HFF-Myc (cell line): ENCODE measurements at regions not wholly inside any gene's neighbourhood (a gene's known extent, or its start where the extent isn't known, plus 50 kb on each side); places are given as distances from the start of the nearest gene placed in this dataset.

Experiments used
- DNase-seq: peaks from one replicate; pipeline ENCODE4 v3.0.0-alpha.2; 2011; ENCODE audit warnings: low read depth; ENCODE audit errors: extremely low read depth
- H3K4me3 ChIP-seq: replicated peaks from 2 replicates; pipeline ENCODE4 v1.5.1; 2011; ENCODE audit warnings: low read depth, mild to moderate bottlenecking, control low read depth, low read length
- TF ChIP-seq, protein P1 (sequence below): IDR thresholded peaks from 2 replicates; pipeline ENCODE4 v1.5.1; 2012; ENCODE audit warnings: mild to moderate bottlenecking, low read depth, low read length, control low read depth; ENCODE audit errors: missing control alignments

DNA sequence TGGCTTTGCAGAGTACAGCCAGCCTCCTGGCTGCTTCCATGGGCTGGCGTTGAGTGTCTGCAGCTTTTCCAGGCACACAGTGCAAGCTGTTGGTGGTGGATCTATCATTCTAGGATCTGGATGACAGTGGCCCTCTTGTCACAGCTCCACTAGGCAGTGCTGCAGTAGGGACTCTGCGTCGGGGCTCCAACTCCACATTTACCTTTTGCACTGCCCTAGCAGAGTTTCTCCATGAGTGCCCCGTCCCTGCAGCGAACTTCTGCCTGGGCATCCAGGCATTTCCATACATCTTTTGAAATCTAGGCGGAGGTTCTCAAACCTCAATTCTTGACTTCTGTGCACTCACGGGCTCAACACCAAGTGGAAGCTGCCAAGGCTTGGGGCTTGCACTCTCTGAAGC is 1697.3 kb upstream of the MIR17HG start:
- H3K4me3 ChIP-seq: no peak overlapping the region
- TF ChIP-seq, protein P1, sequence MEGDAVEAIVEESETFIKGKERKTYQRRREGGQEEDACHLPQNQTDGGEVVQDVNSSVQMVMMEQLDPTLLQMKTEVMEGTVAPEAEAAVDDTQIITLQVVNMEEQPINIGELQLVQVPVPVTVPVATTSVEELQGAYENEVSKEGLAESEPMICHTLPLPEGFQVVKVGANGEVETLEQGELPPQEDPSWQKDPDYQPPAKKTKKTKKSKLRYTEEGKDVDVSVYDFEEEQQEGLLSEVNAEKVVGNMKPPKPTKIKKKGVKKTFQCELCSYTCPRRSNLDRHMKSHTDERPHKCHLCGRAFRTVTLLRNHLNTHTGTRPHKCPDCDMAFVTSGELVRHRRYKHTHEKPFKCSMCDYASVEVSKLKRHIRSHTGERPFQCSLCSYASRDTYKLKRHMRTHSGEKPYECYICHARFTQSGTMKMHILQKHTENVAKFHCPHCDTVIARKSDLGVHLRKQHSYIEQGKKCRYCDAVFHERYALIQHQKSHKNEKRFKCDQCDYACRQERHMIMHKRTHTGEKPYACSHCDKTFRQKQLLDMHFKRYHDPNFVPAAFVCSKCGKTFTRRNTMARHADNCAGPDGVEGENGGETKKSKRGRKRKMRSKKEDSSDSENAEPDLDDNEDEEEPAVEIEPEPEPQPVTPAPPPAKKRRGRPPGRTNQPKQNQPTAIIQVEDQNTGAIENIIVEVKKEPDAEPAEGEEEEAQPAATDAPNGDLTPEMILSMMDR: no peak
- DNase-seq: no peak

DNA sequence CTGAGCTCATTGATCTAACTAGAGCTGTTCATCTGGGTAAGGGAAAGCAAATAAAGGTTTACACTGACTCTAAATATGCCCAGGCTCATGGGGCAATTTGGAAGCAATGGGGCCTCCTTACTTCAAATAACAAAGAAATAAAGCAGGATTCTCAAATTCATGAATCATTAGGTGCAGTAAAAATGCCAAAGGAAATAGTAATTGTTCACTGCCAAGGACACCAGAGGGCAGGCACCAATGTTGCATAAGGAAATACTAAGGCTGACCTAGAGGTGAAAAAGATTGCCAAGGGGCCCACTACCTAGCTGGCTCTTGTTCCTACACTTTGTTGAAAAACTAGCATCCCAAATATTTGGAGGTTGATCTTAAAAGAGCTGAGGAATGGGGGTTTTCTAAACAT is 1686.7 kb upstream of the MIR17HG start:
- TF ChIP-seq, protein P1: no peak
- no peak for DNase-seq
- no peak overlapping the region for H3K4me3 ChIP-seq

GRCh38 chr13:89673789-89674311 is 1673.6 kb upstream of the MIR17HG start:
- DNase-seq: no peak
- TF ChIP-seq, protein P1: no peak
- no peak overlapping the region for H3K4me3 ChIP-seq

GRCh38 chr13:89678466-89679121 is 1668.9 kb upstream of the MIR17HG start:
- no peak overlapping the region for H3K4me3 ChIP-seq
- TF ChIP-seq, protein P1: no peak
- no peak for DNase-seq

GRCh38 chr13:89684896-89685295 is 1662.6 kb upstream of the MIR17HG start:
- TF ChIP-seq, protein P1: no peak
- no peak for DNase-seq

DNA sequence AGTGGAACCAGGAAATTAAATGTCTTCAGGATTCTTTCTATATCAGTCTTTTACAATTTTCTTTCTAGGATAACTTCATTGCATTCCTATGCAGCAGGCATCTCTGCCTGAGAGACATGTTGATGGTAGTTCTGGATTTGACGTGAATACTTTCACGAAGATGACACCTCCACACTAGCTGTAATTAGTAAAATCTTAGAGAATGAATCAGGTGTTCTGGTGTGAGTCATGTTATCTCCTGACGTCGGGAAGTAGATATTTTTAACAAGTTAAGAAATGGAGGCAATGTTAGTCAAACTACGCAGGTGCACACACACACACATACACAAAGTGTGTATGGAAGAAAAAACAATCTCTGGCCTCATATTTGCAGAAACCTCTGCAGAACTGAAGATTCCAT is 1661.3 kb upstream of the MIR17HG start:
- TF ChIP-seq, protein P1: no peak
- H3K4me3 ChIP-seq: no peak overlapping the region
- no peak for DNase-seq

More at GRCh38 chr13:89684896-89685295, 1662.6 kb upstream of the MIR17HG start:
- no peak overlapping the region for H3K4me3 ChIP-seq
